ENCODE measurements at regions not wholly inside any gene's neighbourhood (a gene's known extent, or its start where the extent isn't known, plus 50 kb on each side); places are given as distances from the start of the nearest gene placed in this dataset.
A peak's percentile ranks its signal among the peaks of the same experiment; 100 is the strongest.

DNA sequence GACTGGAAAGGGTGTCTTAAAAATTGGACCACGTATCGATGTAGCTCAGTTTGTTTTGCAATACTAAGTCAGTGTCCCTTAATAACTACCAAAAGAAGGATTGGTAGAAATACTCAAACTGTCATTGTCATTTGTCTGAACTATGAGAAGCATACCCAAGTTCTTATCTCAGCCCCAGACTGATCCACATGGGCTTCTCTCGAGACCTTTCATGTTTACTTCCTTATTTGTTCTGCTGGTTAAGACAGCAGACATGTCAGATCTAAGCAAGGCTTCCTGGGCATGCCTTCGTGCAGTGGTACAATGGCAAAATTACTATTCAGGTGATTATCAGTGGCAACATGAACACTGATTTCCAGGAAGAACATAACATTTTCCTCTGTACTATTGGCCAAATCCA is 211.1 kb upstream of the PHACTR1 start:
- TF ChIP-seq CTCF (IDR thresholded peaks at IDR 0.05): no peak

DNA sequence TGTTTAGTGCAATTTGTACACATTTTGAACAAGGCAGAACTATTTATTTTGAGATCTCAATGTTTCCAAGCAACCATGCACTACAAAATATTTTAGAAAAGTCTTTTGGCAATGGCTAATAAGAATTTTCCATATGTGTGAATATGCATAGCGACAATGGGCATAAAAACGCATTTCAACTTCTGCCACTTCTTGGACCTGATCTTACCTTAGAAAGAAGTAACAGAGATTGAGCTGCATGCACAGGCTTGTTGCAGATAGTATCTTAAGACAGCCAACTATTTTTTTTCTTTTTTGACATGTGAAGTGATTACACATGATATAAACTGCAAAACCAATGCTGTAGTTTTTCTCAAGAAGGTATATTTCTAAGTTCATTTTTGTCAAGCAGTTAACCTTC is 210.4 kb upstream of the PHACTR1 start:
- no peak for ATAC-seq (ENCODE audit: low FRiP score)
- TF ChIP-seq CTCF (IDR thresholded peaks at IDR 0.05): no peak
- DNase-seq (ENCODE audit: low spot score): no peak

More for the DNA sequence above, 211.1 kb upstream of the PHACTR1 start:
- ATAC-seq (ENCODE audit: low FRiP score) (no peak), DNase-seq (ENCODE audit: low spot score) (no peak)

DNA sequence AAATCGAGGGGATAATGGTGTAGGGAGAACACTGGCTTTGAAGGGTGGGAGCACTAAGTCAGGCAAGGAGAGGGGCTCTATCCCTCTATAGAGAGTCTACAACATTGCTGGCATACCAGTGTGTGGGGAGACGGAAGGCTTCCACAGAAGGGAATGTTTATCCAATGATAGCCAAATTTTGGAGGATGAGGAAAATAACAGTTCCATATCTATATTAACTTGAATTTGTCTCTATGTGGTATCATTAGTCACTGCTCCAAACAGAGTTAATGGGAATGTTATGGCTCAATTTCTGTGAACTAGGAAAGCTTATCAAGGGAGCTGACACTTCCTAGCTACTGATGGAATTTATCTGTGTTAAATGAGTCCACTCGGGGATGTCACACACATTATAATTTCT is 208.9 kb upstream of the PHACTR1 start:
- no peak for DNase-seq (ENCODE audit: low spot score)
- no peak for ATAC-seq (ENCODE audit: low FRiP score)
- TF ChIP-seq CTCF (IDR thresholded peaks at IDR 0.05): no peak

DNA sequence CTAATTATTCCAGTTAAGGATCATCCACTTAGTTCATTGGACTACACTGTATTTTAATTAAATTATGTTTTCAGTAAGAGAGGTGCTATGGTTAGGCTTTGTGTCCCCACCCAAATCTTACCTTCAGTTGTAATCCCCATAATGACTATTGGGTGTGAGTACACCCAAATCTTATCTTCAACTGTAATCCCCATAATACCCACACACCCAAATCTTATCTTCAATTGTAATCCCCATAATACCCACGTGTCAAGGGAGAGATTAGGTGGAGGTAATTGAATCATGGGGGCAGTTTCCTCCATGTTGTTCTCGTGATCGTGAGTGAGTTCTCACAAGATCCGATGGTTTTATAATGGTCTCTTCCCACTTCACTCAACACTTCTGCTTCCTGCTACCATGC is 208.0 kb upstream of the PHACTR1 start:
- no peak for TF ChIP-seq CTCF (IDR thresholded peaks at IDR 0.05)
- DNase-seq (ENCODE audit: low spot score) (no peak), ATAC-seq (ENCODE audit: low FRiP score) (no peak)

GRCh38 chr6:12509060-12509459 is 207.5 kb upstream of the PHACTR1 start:
- no peak for TF ChIP-seq CTCF (IDR thresholded peaks at IDR 0.05)
- ATAC-seq (ENCODE audit: low FRiP score) (no peak), DNase-seq (ENCODE audit: low spot score) (no peak)

GRCh38 chr6:12516070-12516469 is 200.5 kb upstream of the PHACTR1 start:
- DNase-seq (ENCODE audit: low spot score): no peak
- peak; percentile 48 for ATAC-seq (ENCODE audit: low FRiP score)
- no peak for TF ChIP-seq CTCF (IDR thresholded peaks at IDR 0.05)

- TF ChIP-seq CTCF (IDR thresholded peaks at IDR 0.05): no peak
- no peak for ATAC-seq (ENCODE audit: low FRiP score)
- DNase-seq (ENCODE audit: low spot score): no peak
Observed at GRCh38 chr6:12522347-12522746, 194.2 kb upstream of the PHACTR1 start.

Data from omental fat pad (tissue), 3 donors.